ENCODE measurements at regions not wholly inside any gene's neighbourhood (a gene's known extent, or its start where the extent isn't known, plus 50 kb on each side); places are given as distances from the start of the nearest gene placed in this dataset.
"Not testable (repeated sequence)": the region's sequence is repeated elsewhere in the genome, so short reads cannot be mapped to it uniquely, and the experiment has no call there.

DNA sequence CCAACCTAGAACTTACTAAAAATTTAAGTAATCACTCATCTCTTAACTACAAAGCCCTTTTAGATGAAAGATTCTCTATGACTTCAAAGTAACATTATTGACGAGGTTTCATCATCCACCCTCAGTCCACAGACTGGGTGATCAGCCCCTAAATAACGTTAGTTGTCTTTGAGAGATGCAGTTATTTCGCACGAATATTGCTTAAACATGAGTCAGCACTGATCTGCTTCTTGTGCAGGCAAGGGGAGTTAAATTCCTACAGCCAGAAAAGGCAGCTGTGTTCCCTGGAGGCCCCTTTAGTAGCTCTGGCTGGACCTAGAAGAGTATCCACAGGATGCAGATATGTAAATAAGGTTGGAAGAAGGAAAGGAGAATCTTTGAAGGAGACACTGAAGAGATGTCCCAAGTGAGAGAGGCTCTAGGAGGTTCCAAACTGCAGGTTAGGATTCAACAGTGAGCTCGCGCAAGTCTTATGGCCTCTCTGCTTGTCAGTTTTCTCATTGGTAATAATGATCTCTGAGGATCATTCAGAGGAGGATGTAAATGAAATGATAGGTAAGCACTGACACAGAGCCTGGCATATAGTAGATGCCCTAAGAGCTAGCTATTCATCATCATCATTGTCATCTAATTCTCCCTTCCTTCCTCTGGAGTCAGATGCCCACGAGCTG, 122.2 kb upstream of the MAN2A1 start:
- DNase-seq, result no peak
- Mint-ChIP-seq H3K9me3 (no peaks in the 10 kb centered on the region), H3K27me3 (peaks cover 3% of the 10 kb centered on the region), H3K4me3 (no peak overlapping the region), H3K27ac (no peak overlapping the region), H3K4me1 (no peaks in the 10 kb centered on the region), H3K36me3 (ENCODE audit: low read depth) (no peaks in the 10 kb centered on the region)
- intact Hi-C loops (cut with micrococcal nuclease), result no loop called here

GRCh38 chr5:109566361-109566760, 123.4 kb upstream of the MAN2A1 start:
- Mint-ChIP-seq H3K9me3 (no peaks in the 10 kb centered on the region), H3K27ac (no peak overlapping the region), H3K4me3 (no peak overlapping the region), H3K36me3 (ENCODE audit: low read depth) (no peaks in the 10 kb centered on the region), H3K27me3 (peaks cover 3% of the 10 kb centered on the region), H3K4me1 (no peaks in the 10 kb centered on the region)
- no peak for DNase-seq
- intact Hi-C loops (cut with micrococcal nuclease), result no loop called here

DNA sequence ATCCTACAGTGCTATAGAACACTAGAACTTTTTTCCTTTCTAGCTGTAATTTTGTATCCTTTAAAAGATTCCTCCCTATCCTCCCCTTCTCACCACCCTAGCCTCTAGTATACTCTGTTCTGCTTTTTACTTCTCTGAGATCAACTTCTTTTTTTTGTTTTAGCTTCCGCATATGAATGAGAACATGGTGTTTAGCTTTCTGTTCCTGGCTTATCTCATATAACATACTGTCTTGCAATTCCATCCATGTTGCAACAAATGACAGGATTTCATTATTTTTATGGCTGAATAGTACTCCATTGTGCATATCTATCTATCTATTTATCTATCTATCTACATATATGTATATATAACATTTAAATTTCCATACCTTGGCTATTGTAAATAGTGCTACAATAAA, 126.0 kb upstream of the MAN2A1 start:
- peaks cover 3% of the 10 kb centered on the region for H3K27me3 Mint-ChIP-seq
- H3K4me1 Mint-ChIP-seq, result peaks cover under 1% of the 10 kb centered on the region
- no peak for DNase-seq
- H3K4me3 Mint-ChIP-seq, result no peak overlapping the region
- no peaks in the 10 kb centered on the region for H3K36me3 Mint-ChIP-seq (ENCODE audit: low read depth)
- H3K27ac Mint-ChIP-seq, result no peak overlapping the region
- intact Hi-C loops (cut with micrococcal nuclease), result no loop called here
- no peaks in the 10 kb centered on the region for H3K9me3 Mint-ChIP-seq

DNA sequence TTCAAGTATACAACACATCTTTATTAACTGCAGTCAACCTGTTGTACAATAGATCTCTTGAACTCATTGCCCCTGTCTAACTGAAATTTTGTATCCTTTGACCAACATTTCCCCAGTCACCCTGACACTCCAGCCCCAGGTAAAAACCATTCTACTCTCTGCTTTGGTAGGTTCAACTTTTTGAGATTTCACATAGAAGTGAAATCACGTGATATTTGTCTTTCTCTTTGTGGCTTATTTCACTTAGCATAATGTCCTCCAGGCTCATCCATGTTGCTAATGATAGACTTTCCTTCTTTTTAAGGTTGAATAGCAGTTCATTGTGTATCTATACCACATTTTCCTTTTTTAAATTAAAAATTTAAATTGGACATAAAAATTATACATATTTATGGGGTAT, 126.5 kb upstream of the MAN2A1 start:
- intact Hi-C loops (cut with micrococcal nuclease), result no loop called here
- H3K4me1 Mint-ChIP-seq, result peaks cover 5% of the 10 kb centered on the region
- H3K27me3 Mint-ChIP-seq, result peaks cover 3% of the 10 kb centered on the region
- no peaks in the 10 kb centered on the region for H3K36me3 Mint-ChIP-seq (ENCODE audit: low read depth)
- no peak overlapping the region for H3K4me3 Mint-ChIP-seq
- no peaks in the 10 kb centered on the region for H3K9me3 Mint-ChIP-seq
- DNase-seq, result no peak
- no peak overlapping the region for H3K27ac Mint-ChIP-seq

DNA sequence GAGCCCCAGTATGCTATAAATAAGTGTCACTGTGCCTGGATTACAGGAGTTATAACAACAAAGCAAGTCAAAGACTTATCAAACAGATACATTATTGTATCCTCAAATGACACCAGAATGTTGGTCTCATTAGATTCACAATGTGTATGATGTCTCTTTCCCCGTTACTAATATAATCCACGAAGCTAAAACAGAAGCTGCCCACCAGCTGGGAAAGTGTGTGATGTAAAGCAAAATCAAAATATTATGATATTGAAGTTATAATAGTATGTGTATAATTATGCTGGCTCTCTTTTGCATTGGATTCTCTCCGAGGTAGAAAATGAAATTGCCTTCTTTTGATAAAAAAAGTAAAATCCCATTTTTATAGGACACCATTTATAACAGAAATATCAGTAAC, 127.3 kb upstream of the MAN2A1 start:
- DNase-seq, result no peak
- H3K27ac Mint-ChIP-seq, result no peak overlapping the region
- peaks cover 5% of the 10 kb centered on the region for H3K4me1 Mint-ChIP-seq
- intact Hi-C loops (cut with micrococcal nuclease), result no loop called here
- no peak overlapping the region for H3K4me3 Mint-ChIP-seq
- H3K9me3 Mint-ChIP-seq, result no peaks in the 10 kb centered on the region
- no peaks in the 10 kb centered on the region for H3K36me3 Mint-ChIP-seq (ENCODE audit: low read depth)
- H3K27me3 Mint-ChIP-seq, result peaks cover 3% of the 10 kb centered on the region

DNA sequence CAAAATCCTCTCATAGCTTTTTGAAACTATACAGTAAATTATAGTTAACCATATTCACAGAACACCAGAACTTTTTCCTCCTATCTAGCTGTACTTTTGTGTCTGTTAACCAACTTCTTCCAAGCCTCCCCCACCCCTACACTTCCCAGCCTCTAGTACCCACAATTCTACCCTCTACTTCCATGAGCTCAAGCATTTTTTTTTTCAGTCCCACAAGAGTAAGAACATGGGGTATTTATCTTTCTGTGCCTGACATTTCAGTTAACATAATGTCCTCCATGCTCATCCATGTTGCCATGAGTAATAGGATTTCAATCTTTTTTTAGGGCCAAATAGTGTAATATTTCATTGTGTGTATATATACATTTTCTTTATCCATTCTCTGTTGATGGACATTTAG, 128.3 kb upstream of the MAN2A1 start:
- no peak for DNase-seq
- Mint-ChIP-seq H3K27ac (no peak overlapping the region), H3K27me3 (peaks cover 3% of the 10 kb centered on the region), H3K9me3 (no peaks in the 10 kb centered on the region), H3K4me1 (peaks cover 5% of the 10 kb centered on the region), H3K4me3 (no peak overlapping the region), H3K36me3 (ENCODE audit: low read depth) (no peaks in the 10 kb centered on the region)
- intact Hi-C loops (cut with micrococcal nuclease), result no loop called here

GRCh38 chr5:109560554-109560953, 129.2 kb upstream of the MAN2A1 start:
- DNase-seq, result no peak
- intact Hi-C loops (cut with micrococcal nuclease), result no loop called here
- Mint-ChIP-seq H3K27ac (no peak overlapping the region), H3K36me3 (ENCODE audit: low read depth) (no peaks in the 10 kb centered on the region), H3K9me3 (no peaks in the 10 kb centered on the region), H3K4me3 (no peak overlapping the region), H3K4me1 (peaks cover 5% of the 10 kb centered on the region), H3K27me3 (peaks cover 3% of the 10 kb centered on the region)

DNA sequence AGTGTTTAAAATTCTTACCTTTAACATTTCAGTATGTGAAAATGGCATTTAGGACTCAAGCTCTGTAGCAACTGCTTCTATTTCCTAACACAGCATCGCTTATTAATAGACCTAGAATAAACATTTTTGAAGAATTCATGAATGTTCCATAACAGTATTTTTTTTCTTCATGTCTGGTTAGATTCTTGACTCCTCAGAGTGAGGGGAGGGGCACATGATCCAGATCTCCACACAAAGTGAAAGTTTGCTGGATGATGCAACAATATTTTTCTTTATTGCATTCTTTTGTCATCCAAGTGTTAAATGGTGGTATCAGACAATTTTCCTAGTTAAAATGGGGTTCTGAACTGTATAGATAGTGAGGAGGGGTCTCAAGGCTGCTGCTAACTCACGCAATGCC, 130.8 kb upstream of the MAN2A1 start:
- Mint-ChIP-seq H3K27ac (no peak overlapping the region), H3K9me3 (no peaks in the 10 kb centered on the region), H3K4me1 (peaks cover 5% of the 10 kb centered on the region), H3K4me3 (no peak overlapping the region), H3K27me3 (no peaks in the 10 kb centered on the region), H3K36me3 (ENCODE audit: low read depth) (no peaks in the 10 kb centered on the region)
- no peak for DNase-seq
- intact Hi-C loops (cut with micrococcal nuclease), result no loop called here

DNA sequence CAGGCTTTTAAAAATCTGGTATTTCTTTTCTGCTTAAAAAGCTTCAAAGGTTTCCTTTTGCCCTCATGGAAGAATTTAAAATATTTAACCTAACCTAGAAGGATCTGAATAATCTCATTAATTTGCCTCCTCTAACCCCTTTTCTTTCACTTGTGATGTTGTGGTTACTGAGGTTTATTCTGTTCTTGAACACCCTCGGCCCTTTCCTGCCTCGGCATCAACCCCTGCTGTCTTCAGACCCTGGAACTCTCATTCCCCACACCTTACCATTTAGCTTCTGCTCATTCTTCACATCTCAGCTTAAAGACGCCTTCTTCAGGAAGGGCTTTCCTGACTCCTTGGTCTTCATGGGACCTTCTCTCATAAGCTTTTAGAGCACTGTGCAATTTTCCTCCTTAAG, 131.4 kb upstream of the MAN2A1 start:
- H3K27ac Mint-ChIP-seq, result no peak overlapping the region
- H3K27me3 Mint-ChIP-seq, result no peaks in the 10 kb centered on the region
- no peaks in the 10 kb centered on the region for H3K36me3 Mint-ChIP-seq (ENCODE audit: low read depth)
- intact Hi-C loops (cut with micrococcal nuclease), result no loop called here
- no peaks in the 10 kb centered on the region for H3K9me3 Mint-ChIP-seq
- no peak for DNase-seq
- H3K4me3 Mint-ChIP-seq, result no peak overlapping the region
- H3K4me1 Mint-ChIP-seq, result peaks cover 5% of the 10 kb centered on the region

- peaks cover 5% of the 10 kb centered on the region for H3K4me1 Mint-ChIP-seq
- intact Hi-C loops (cut with micrococcal nuclease), result no loop called here
- no peak overlapping the region for H3K27ac Mint-ChIP-seq
- no peak overlapping the region for H3K4me3 Mint-ChIP-seq
- DNase-seq, result no peak
- H3K27me3 Mint-ChIP-seq, result no peaks in the 10 kb centered on the region
- no peaks in the 10 kb centered on the region for H3K9me3 Mint-ChIP-seq
- no peaks in the 10 kb centered on the region for H3K36me3 Mint-ChIP-seq (ENCODE audit: low read depth)
Measured at GRCh38 chr5:109553846-109554245, 135.9 kb upstream of the MAN2A1 start.

DNA sequence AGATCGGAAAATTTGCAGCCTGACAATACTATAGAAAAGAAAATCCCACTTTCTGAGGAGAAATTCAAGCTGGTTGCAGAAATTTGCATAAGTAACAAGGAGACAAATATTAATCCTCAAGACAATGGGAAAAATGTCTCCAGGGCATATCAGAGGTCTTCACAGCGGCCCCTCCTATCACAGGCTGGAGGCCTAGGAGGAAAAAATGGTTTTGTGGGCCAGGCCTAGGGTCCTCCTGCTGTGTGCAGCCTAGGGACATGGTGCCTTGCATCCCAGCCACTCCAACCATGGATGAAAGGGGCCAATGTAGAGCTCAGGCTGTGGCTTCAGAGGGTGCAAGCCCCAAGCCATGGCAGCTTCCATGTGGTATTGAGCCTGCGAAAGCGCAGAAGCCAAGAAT, 138.5 kb upstream of the MAN2A1 start:
- H3K9me3 Mint-ChIP-seq; H3K4me3 Mint-ChIP-seq; intact Hi-C loops (cut with micrococcal nuclease); H3K4me1 Mint-ChIP-seq; H3K27ac Mint-ChIP-seq; H3K27me3 Mint-ChIP-seq; DNase-seq; H3K36me3 Mint-ChIP-seq (ENCODE audit: low read depth): not testable (repeated sequence)

DNA sequence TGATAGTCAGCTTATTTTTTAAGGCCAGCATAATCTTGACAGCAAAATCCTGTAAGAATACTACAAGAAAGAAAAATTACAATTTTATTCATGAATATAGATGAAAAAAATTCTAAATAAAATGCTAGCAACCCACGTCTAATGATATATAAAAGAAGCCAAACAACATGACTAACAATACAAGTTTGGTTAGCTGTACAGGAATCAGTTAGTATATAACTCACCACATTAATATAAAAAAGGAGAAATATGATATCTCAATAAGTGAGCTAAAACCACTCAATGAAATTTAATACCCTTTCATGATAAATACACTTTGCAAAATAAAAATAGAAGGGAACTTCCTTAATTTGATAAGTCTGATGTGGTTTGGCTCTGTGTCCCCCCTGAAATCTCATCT, 139.7 kb upstream of the MAN2A1 start:
- Mint-ChIP-seq H3K9me3 (no peaks in the 10 kb centered on the region), H3K27me3 (no peaks in the 10 kb centered on the region), H3K27ac (no peak overlapping the region), H3K4me3 (no peak overlapping the region), H3K36me3 (ENCODE audit: low read depth) (no peaks in the 10 kb centered on the region), H3K4me1 (no peaks in the 10 kb centered on the region)
- intact Hi-C loops (cut with micrococcal nuclease), result no loop called here
- no peak for DNase-seq

DNA sequence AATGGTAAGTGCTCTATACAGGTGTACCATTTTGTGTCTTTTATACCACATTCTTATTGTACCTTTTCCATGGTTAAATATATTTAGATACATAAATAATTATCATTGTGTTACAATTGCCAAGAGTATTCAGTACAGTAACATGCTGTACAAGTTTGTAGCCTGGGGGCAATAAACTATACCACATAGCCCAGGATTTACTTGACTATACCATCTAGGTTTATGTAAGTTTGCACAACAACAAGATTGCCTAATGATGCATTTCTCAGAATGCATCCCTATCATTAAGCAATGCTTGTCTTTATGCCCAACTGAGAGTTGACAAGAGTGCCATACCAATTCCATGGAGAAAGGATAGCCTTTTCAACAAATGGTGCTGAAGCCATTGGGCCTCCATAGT, 136.7 kb upstream of the PJA2 start:
- Mint-ChIP-seq H3K27ac (no peak overlapping the region), H3K4me1 (no peaks in the 10 kb centered on the region), H3K36me3 (ENCODE audit: low read depth) (no peaks in the 10 kb centered on the region), H3K27me3 (no peaks in the 10 kb centered on the region), H3K9me3 (no peaks in the 10 kb centered on the region), H3K4me3 (no peak overlapping the region)
- intact Hi-C loops (cut with micrococcal nuclease), result no loop called here
- no peak for DNase-seq

DNA sequence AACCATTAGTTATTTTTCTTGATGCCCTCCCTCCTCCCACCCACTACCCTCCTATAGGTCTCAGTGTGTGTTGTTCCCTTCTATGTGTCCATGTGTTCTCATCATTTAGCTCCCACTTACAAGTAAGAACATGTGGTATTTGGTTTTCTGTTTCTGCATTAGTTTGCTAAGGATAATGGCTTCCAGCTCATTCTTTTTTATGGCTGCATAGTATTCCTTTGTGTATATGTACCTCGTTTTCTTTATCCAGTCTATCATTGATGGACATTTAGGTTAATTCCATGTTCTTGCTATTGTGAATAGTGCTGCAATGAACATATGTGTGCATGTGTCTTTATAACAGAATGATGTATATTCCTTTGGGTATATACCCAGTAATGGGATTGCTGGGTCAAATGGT, 135.1 kb upstream of the PJA2 start:
- H3K36me3 Mint-ChIP-seq (ENCODE audit: low read depth); H3K4me1 Mint-ChIP-seq; H3K9me3 Mint-ChIP-seq; H3K4me3 Mint-ChIP-seq; intact Hi-C loops (cut with micrococcal nuclease); DNase-seq; H3K27me3 Mint-ChIP-seq; H3K27ac Mint-ChIP-seq: not testable (repeated sequence)

GRCh38 chr5:109538692-109539091, 128.9 kb upstream of the PJA2 start:
- H3K27me3 Mint-ChIP-seq; H3K4me1 Mint-ChIP-seq; H3K36me3 Mint-ChIP-seq (ENCODE audit: low read depth); H3K9me3 Mint-ChIP-seq; H3K4me3 Mint-ChIP-seq; DNase-seq; H3K27ac Mint-ChIP-seq; intact Hi-C loops (cut with micrococcal nuclease): not testable (repeated sequence)

Data from activated CD4-positive, alpha-beta T cell treated with anti-CD3 and anti-CD28 coated beads, Interleukin-2, amount 10 ng/mL, durations not matched to agents 24 days and 14 days (primary cell).